HCT116 (cell line): ENCODE measurements at regions not wholly inside any gene's neighbourhood (a gene's known extent, or its start where the extent isn't known, plus 50 kb on each side); places are given as distances from the start of the nearest gene placed in this dataset.

ENCODE experiments used
- ATAC-seq: fragments of 200-7000 bp; cut with Tn5 transposase; 2 replicates; pipeline ENCODE4 v1.9.1; 2020; ENCODE audit warnings: mild to moderate bottlenecking, moderate library complexity
- BruUV-seq: library from RNA; stranded (reverse); fragments of 400-500 nt; replicated peaks from 2 replicates; lab custom pipeline; 2021; lab: Mats Ljungman, UMichigan
- CTCF ChIA-PET: fragments of 300-600 bp; sonication (Branson Sonifier 250); formaldehyde crosslinking; loops from one replicate; lab custom pipeline; 2021; ENCODE audit warnings: antibody characterized with exemption; lab: Charles Lee
- POLR2A ChIA-PET: fragments of 300-600, 350-600 bp; sonication (Branson Sonifier 250); formaldehyde crosslinking; loops from one replicate; lab custom pipeline; 2021; ENCODE audit warnings: antibody characterized with exemption; lab: Charles Lee
- RAD21 ChIA-PET, 2 experiments: fragments of 300-600 bp; sonication (Branson Sonifier 250); formaldehyde crosslinking; loops; one replicate each; lab custom pipeline; 2023; ENCODE audit warnings: low total read pairs in 2 of 2; ENCODE audit not compliant: uncharacterized antibody in 2 of 2, unreplicated experiment in 2 of 2, low non-redundant PET in 1 of 2; lab: Charles Lee
- DNase-seq: peaks from one replicate; pipeline ENCODE4 v3.0.0-alpha.2; 2010; ENCODE audit warnings: low read depth, low spot score
- H2AFZ ChIP-seq: fragments of 200-600 bp; shearing (Covaris generic), sonication (generic); 2 replicates; pipeline ENCODE4 v1.6.1; 2017; ENCODE audit warnings: low read depth, mixed run types, mixed read lengths, antibody characterized with exemption, low read length; ENCODE audit not compliant: poor library complexity, severe bottlenecking
- H3K27ac ChIP-seq: 2 replicates; pipeline ENCODE4 v1.5.1; 2012; ENCODE audit warnings: low read depth, low read length
- H3K27me3 ChIP-seq: fragments of 200-600 bp; sonication (generic); 2 replicates; pipeline ENCODE4 v1.6.1; 2016; ENCODE audit warnings: mixed run types, low read length, mixed read lengths; ENCODE audit not compliant: insufficient read depth
- H3K36me3 ChIP-seq, 2 experiments: fragments of 200-500 bp in 1 of 2; fragments of 200-600 bp in 1 of 2; sonication (Bioruptor generic) in 1 of 2; sonication (generic) in 1 of 2; 2 replicates each; pipeline versions ENCODE4 v1.5.1 to v1.6.1; 2014 to 2016; ENCODE audit warnings: low read length in 2 of 2, inconsistent platforms in 1 of 2, mixed read lengths in 1 of 2, mixed run types in 1 of 2; ENCODE audit not compliant: insufficient read depth in 2 of 2, control insufficient read depth in 1 of 2
- H3K4me1 ChIP-seq, 2 experiments: fragments of 200-600 bp in 1 of 2; sonication (generic) in 1 of 2; 2 replicates each; pipeline versions ENCODE4 v1.5.1 to v1.6.1; 2012 to 2017; ENCODE audit warnings: low read length in 2 of 2, inconsistent platforms in 1 of 2, mild to moderate bottlenecking in 1 of 2, mixed read lengths in 1 of 2, mixed run types in 1 of 2, moderate library complexity in 1 of 2; ENCODE audit not compliant: insufficient read depth in 2 of 2, control insufficient read depth in 1 of 2
- H3K4me2 ChIP-seq: fragments of 200-600 bp; sonication (generic); 2 replicates; pipeline ENCODE4 v1.6.1; 2017; ENCODE audit warnings: mixed run types, low read length, mixed read lengths
- H3K4me3 ChIP-seq, 2 experiments: fragments of 200-600 bp in 1 of 2; sonication (generic) in 1 of 2; replicated peaks in 1 of 2; 2 replicates each; pipeline ENCODE4 v1.5.1; 2011 to 2016; ENCODE audit warnings: low read length in 2 of 2, control low read depth in 1 of 2, low read depth in 1 of 2, mild to moderate bottlenecking in 1 of 2, mixed read lengths in 1 of 2, mixed run types in 1 of 2
- H3K79me2 ChIP-seq: fragments of 200-600 bp; sonication (generic); 2 replicates; pipeline ENCODE4 v1.6.1; 2017; ENCODE audit warnings: mild to moderate bottlenecking, mixed run types, low read length, moderate library complexity, mixed read lengths; ENCODE audit not compliant: insufficient read depth
- H3K9ac ChIP-seq: fragments of 200-600 bp; sonication (generic); 2 replicates; pipeline ENCODE4 v1.6.1; 2016; ENCODE audit warnings: low read length, mixed read lengths
- H3K9me2 ChIP-seq: fragments of 200-600 bp; sonication (generic), shearing (Covaris generic); 2 replicates; pipeline ENCODE4 v1.6.1; 2017; ENCODE audit warnings: mixed run types, mild to moderate bottlenecking, moderate library complexity; ENCODE audit not compliant: insufficient read depth
- H3K9me3 ChIP-seq, 2 experiments: fragments of 200-500 bp in 1 of 2; fragments of 200-600 bp in 1 of 2; sonication (Bioruptor generic) in 1 of 2; sonication (generic) in 1 of 2; 2 replicates each; pipeline ENCODE4 v1.6.1; 2014 to 2017; ENCODE audit warnings: low read length in 2 of 2, mixed read lengths in 2 of 2, inconsistent platforms in 1 of 2, low read depth in 1 of 2, mild to moderate bottlenecking in 1 of 2, mixed run types in 1 of 2, moderate library complexity in 1 of 2; ENCODE audit not compliant: control insufficient read depth in 1 of 2, insufficient read depth in 1 of 2
- H4K20me1 ChIP-seq: fragments of 200-600 bp; sonication (generic), shearing (Covaris generic); 2 replicates; pipeline ENCODE4 v1.6.1; 2017; ENCODE audit warnings: mixed run types, mild to moderate bottlenecking, moderate library complexity; ENCODE audit not compliant: insufficient read depth
- CBX3 ChIP-seq: IDR thresholded peaks from 2 replicates; pipeline ENCODE4 v1.6.1; 2012; ENCODE audit warnings: low read depth
- EGR1 ChIP-seq: IDR thresholded peaks from 2 replicates; pipeline ENCODE4 v1.6.1; 2012; ENCODE audit warnings: low read depth
- EZH2 ChIP-seq: fragments of 200-600 bp; sonication (generic); IDR thresholded peaks from 2 replicates; pipeline ENCODE4 v1.6.1; 2017; ENCODE audit warnings: antibody characterized with exemption, mixed run types
- FOSL1 ChIP-seq: IDR thresholded peaks from 2 replicates; pipeline ENCODE4 v1.6.1; 2012; ENCODE audit warnings: low read depth
- POLR2A ChIP-seq: IDR thresholded peaks from 2 replicates; pipeline ENCODE4 v1.7.0; 2011; ENCODE audit warnings: borderline replicate concordance; ENCODE audit not compliant: insufficient read depth, insufficient read length; ENCODE audit errors: extremely low read depth
- RAD21 ChIP-seq: IDR thresholded peaks from 2 replicates; pipeline ENCODE4 v1.6.1; 2012; ENCODE audit warnings: low read depth, mild to moderate bottlenecking
- ZFX ChIP-seq: fragments of 450-650 bp; IDR thresholded peaks from 2 replicates; pipeline ENCODE4 v1.6.1; 2017
- ZNF274 ChIP-seq: fragments of 200-500 bp; sonication (Bioruptor generic); IDR thresholded peaks from 2 replicates; pipeline ENCODE4 v1.6.1; 2014; ENCODE audit warnings: mild to moderate bottlenecking, low read depth, low read length, inconsistent platforms
- intact Hi-C: fragments of 100-400 bp; cut with micrococcal nuclease; formaldehyde crosslinking; loops from 2 replicates; pipeline ENCODE4 v1.10.0; 2022
- TF ChIP-seq, protein P1 (sequence below), 3 experiments: fragments of 200-600 bp in 1 of 3; sonication (generic) in 1 of 3; IDR thresholded peaks in 2 of 3; conservative IDR thresholded peaks in 1 of 3; 2 replicates each; pipeline ENCODE4 v1.5.1; 2012 to 2017; ENCODE audit warnings: low read depth in 2 of 3, low read length in 2 of 3, antibody characterized with exemption in 1 of 3, borderline replicate concordance in 1 of 3, control low read depth in 1 of 3, mild to moderate bottlenecking in 1 of 3, mixed read lengths in 1 of 3, mixed run types in 1 of 3, moderate library complexity in 1 of 3; ENCODE audit not compliant: insufficient read depth in 1 of 3
- TF ChIP-seq, protein P2 (sequence below): IDR thresholded peaks from 2 replicates; pipeline ENCODE4 v1.6.1; 2011; ENCODE audit warnings: mild to moderate bottlenecking, low read length, moderate library complexity; ENCODE audit not compliant: insufficient replicate concordance; ENCODE audit errors: extremely low read depth

DNA sequence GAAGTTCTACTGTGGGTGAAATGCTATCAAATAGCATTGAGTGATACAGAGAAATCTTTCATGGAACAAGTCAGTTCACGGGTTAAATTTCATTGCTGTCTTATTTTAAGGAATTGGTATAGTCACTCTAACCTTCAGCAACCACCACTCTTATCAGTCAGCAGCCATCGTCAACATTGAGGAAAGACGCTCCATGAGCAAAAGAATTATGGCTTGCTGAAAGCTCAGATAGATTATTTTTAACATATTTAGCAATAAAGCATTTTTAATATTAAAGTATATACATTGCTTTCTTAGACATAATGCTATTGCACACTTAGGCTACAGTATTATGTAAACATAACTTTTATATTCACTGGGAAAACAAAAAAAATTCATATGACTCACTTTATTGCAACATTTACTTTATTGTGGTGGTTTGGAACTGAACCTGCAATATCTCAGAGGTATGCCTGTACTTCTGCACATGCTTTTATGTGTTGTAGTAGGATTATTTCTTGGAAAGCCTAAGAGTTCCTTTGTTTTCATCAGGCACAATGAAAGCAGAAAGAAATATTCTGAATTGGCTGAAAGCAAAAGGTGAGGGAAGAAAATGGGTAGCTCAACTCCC is 586.7 kb downstream of the GBA3 start:
- H3K27ac ChIP-seq: no peak overlapping the region
- H2AFZ ChIP-seq: no peak overlapping the region
- H3K4me1 ChIP-seq: no peaks in the 10 kb centered on the region
- intact Hi-C loops: no loop called here
- DNase-seq (no peak), ATAC-seq (no peak)
- no peaks in the 10 kb centered on the region for H3K9me2 ChIP-seq
- H3K4me3 ChIP-seq: no peak overlapping the region
- H3K36me3 ChIP-seq: no peaks in the 10 kb centered on the region
- no peaks in the 10 kb centered on the region for H3K79me2 ChIP-seq
- TF ChIP-seq ZFX (no peak), EZH2 (no peak), FOSL1 (no peak), POLR2A (no peak)
- TF ChIP-seq, protein P1, sequence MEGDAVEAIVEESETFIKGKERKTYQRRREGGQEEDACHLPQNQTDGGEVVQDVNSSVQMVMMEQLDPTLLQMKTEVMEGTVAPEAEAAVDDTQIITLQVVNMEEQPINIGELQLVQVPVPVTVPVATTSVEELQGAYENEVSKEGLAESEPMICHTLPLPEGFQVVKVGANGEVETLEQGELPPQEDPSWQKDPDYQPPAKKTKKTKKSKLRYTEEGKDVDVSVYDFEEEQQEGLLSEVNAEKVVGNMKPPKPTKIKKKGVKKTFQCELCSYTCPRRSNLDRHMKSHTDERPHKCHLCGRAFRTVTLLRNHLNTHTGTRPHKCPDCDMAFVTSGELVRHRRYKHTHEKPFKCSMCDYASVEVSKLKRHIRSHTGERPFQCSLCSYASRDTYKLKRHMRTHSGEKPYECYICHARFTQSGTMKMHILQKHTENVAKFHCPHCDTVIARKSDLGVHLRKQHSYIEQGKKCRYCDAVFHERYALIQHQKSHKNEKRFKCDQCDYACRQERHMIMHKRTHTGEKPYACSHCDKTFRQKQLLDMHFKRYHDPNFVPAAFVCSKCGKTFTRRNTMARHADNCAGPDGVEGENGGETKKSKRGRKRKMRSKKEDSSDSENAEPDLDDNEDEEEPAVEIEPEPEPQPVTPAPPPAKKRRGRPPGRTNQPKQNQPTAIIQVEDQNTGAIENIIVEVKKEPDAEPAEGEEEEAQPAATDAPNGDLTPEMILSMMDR (IDR thresholded peaks at IDR 0.05 in 2 of 3, conservative IDR thresholded peaks at IDR 0.05 in 1 of 3; ENCODE audit: borderline replicate concordance in 1 of 3, insufficient read depth in 1 of 3, low read depth in 2 of 3, low read length in 2 of 3): no peak
- ChIA-PET RAD21 (no interaction called here), POLR2A (no interaction called here), CTCF (no interaction called here)
- BruUV-seq: no TSS peak
- H3K9me3 ChIP-seq: peaks cover 4 to 5% of the 10 kb centered on the region in 2 experiments; a peak in 2 of 4 replicates
- H3K9ac ChIP-seq: no peak overlapping the region
- no peaks in the 10 kb centered on the region for H4K20me1 ChIP-seq
- no peaks in the 10 kb centered on the region for H3K27me3 ChIP-seq
- no peak overlapping the region for H3K4me2 ChIP-seq

DNA sequence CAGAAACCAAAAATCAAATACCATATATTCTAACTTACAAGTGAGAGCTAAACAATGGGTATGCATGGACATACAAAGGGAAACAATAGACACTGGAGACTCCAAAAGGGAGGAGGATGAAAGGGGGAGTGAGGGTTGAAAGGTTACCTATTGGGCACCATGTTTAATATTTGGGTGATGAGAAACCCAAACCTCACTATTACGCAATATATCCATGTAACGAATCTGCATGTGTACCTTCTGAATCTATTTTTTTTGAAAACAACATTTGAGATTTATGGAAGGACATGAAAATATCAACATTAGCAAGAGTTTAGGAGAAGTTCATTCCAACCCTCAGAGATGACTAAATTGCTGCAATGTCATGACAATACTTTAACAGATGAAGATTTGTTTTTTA is 586.1 kb downstream of the GBA3 start:
- Histone ChIP-seq H2AFZ (no peak overlapping the region), H3K36me3 (no peaks in the 10 kb centered on the region), H3K9me3 (peaks cover 4 to 11% of the 10 kb centered on the region in 2 experiments; a peak in 2 of 4 replicates), H3K27ac (no peak overlapping the region), H3K27me3 (no peaks in the 10 kb centered on the region), H4K20me1 (no peaks in the 10 kb centered on the region), H3K4me2 (no peak overlapping the region), H3K9ac (no peak overlapping the region), H3K4me1 (no peaks in the 10 kb centered on the region), H3K4me3 (no peak overlapping the region), H3K79me2 (no peaks in the 10 kb centered on the region), H3K9me2 (no peaks in the 10 kb centered on the region)
- intact Hi-C loops: no loop called here
- no TSS peak for BruUV-seq
- no peak for ATAC-seq
- ChIA-PET POLR2A (no interaction called here), RAD21 (no interaction called here), CTCF (no interaction called here)
- no peak for DNase-seq
- no peak for TF ChIP-seq RAD21
- TF ChIP-seq, protein P1 (IDR thresholded peaks at IDR 0.05 in 2 of 3, conservative IDR thresholded peaks at IDR 0.05 in 1 of 3; ENCODE audit: borderline replicate concordance in 1 of 3, insufficient read depth in 1 of 3, low read depth in 2 of 3, low read length in 2 of 3): no peak
- TF ChIP-seq, protein P2, sequence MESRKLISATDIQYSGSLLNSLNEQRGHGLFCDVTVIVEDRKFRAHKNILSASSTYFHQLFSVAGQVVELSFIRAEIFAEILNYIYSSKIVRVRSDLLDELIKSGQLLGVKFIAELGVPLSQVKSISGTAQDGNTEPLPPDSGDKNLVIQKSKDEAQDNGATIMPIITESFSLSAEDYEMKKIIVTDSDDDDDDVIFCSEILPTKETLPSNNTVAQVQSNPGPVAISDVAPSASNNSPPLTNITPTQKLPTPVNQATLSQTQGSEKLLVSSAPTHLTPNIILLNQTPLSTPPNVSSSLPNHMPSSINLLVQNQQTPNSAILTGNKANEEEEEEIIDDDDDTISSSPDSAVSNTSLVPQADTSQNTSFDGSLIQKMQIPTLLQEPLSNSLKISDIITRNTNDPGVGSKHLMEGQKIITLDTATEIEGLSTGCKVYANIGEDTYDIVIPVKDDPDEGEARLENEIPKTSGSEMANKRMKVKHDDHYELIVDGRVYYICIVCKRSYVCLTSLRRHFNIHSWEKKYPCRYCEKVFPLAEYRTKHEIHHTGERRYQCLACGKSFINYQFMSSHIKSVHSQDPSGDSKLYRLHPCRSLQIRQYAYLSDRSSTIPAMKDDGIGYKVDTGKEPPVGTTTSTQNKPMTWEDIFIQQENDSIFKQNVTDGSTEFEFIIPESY: no peak
- TF ChIP-seq EGR1: no peak
- no peak for TF ChIP-seq FOSL1
- TF ChIP-seq CBX3: no peak
- TF ChIP-seq ZNF274: no peak
- no peak for TF ChIP-seq EZH2
- no peak for TF ChIP-seq POLR2A
